ENCODE measurements at regions not wholly inside any gene's neighbourhood (a gene's known extent, or its start where the extent isn't known, plus 50 kb on each side); places are given as distances from the start of the nearest gene placed in this dataset.

DNA sequence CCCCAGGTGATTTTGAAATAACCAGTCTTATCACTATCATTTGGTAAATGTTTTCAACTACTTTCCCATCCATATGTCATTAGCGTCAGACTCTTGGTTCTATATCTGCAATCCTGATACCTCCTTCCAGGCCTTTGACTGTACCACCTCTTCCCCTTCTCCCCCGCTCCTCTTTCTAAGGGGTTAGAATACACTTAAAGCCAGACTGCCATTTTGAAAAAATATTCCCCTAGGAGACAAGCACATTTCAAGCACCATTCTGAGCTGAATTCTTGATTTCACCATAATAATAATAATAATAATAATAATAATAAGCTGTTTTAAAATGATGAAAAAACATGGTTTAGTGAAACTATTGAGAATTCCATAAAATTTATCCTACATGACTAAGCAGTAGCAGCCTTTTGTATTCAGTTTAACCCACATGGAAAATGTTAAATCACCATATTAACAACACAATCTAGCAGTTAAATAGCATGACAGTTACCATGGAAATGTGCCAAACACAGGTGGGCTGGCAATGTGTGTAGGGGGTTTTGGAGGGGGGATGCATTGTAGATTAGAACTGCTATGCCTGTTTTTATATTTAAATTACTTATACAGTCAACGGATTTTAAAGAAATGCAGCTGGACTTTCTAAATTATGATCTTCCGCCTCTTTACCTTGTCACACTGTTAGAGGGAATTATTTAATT lies 480.2 kb upstream of the DEPDC1 start:
- Histone ChIP-seq H3K4me3 (ENCODE audit: low read length in 3 of 3) (no peak overlapping the region), H3K9me3 (ENCODE audit: control insufficient read depth in 2 of 3, insufficient read depth in 1 of 3, low read length in 3 of 3) (no peaks in the 10 kb centered on the region), H3K4me1 (ENCODE audit: control insufficient read depth in 2 of 3, insufficient read depth in 2 of 3, low read depth in 1 of 3, low read length in 3 of 3) (no peaks in the 10 kb centered on the region), H3K27me3 (ENCODE audit: control insufficient read depth, insufficient read depth, low read length) (no peaks in the 10 kb centered on the region), H3K36me3 (ENCODE audit: control insufficient read depth in 2 of 3, insufficient read depth in 3 of 3, low read length in 3 of 3) (no peaks in the 10 kb centered on the region), H3K27ac (ENCODE audit: low read depth in 2 of 2, low read length in 2 of 2) (no peak overlapping the region), H3K9ac (ENCODE audit: low read length in 3 of 3) (no peak overlapping the region)
- TF ChIP-seq, protein P1, sequence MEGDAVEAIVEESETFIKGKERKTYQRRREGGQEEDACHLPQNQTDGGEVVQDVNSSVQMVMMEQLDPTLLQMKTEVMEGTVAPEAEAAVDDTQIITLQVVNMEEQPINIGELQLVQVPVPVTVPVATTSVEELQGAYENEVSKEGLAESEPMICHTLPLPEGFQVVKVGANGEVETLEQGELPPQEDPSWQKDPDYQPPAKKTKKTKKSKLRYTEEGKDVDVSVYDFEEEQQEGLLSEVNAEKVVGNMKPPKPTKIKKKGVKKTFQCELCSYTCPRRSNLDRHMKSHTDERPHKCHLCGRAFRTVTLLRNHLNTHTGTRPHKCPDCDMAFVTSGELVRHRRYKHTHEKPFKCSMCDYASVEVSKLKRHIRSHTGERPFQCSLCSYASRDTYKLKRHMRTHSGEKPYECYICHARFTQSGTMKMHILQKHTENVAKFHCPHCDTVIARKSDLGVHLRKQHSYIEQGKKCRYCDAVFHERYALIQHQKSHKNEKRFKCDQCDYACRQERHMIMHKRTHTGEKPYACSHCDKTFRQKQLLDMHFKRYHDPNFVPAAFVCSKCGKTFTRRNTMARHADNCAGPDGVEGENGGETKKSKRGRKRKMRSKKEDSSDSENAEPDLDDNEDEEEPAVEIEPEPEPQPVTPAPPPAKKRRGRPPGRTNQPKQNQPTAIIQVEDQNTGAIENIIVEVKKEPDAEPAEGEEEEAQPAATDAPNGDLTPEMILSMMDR (IDR thresholded peaks at IDR 0.05; ENCODE audit: borderline replicate concordance, extremely low read depth, insufficient read depth) = no peak
- intact Hi-C loops (cut with DNase I) = no loop called here
- peak in 1 of 5 donors; percentile 30 for DNase-seq
- no peak for FAIRE-seq

DNA sequence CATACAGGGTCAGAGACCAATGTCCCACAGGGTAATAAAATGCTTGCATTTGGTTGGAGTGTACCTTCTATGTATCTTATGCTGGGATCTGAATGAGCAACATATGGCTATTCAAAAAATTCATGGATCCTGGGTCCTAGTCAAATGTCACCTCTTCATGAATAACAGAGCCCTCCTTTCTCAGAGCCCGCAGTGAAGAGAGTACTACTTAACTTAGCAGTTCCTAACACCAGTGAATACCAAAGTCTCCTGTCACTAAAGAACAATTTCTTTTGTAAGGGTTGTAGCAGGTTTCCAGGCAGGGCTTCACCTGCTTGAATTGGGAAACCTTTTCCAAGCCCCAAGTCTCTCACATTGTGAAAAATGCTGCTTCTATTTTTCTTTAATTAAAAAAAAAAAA lies 483.0 kb upstream of the DEPDC1 start:
- no peak for FAIRE-seq
- TF ChIP-seq, protein P1 (IDR thresholded peaks at IDR 0.05; ENCODE audit: borderline replicate concordance, extremely low read depth, insufficient read depth) = no peak
- Histone ChIP-seq H3K9me3 (ENCODE audit: control insufficient read depth in 2 of 3, insufficient read depth in 1 of 3, low read length in 3 of 3) (no peaks in the 10 kb centered on the region), H3K4me3 (ENCODE audit: low read length in 3 of 3) (no peak overlapping the region), H3K9ac (ENCODE audit: low read length in 3 of 3) (no peak overlapping the region), H3K27ac (ENCODE audit: low read depth in 2 of 2, low read length in 2 of 2) (no peak overlapping the region), H3K4me1 (ENCODE audit: control insufficient read depth in 2 of 3, insufficient read depth in 2 of 3, low read depth in 1 of 3, low read length in 3 of 3) (no peaks in the 10 kb centered on the region), H3K27me3 (ENCODE audit: control insufficient read depth, insufficient read depth, low read length) (no peaks in the 10 kb centered on the region), H3K36me3 (ENCODE audit: control insufficient read depth in 2 of 3, insufficient read depth in 3 of 3, low read length in 3 of 3) (no peaks in the 10 kb centered on the region)
- intact Hi-C loops (cut with DNase I) = no loop called here
- DNase-seq = no peak

DNA sequence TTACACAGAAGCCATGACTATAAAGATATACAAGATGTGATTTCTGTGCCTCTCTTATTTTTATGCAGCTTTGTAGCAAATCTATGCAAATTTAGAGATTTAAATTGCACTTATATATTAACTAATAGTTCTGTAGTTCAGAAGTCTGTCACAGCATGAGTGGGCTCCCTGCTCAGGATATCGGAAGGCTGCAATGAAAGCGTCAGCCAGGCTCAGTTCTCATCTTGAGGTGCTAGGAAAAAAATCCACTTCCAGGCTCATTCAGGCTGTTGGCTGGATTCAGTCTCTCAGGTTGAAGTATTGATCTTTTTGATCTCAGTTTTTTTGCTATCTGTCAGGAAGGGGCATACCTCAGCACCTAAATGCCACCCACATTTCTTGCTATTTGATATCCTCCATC lies 487.4 kb upstream of the DEPDC1 start:
- no peak for FAIRE-seq
- TF ChIP-seq, protein P1 (IDR thresholded peaks at IDR 0.05; ENCODE audit: borderline replicate concordance, extremely low read depth, insufficient read depth) = no peak
- Histone ChIP-seq H3K4me3 (ENCODE audit: low read length in 3 of 3) (no peak overlapping the region), H3K9me3 (ENCODE audit: control insufficient read depth in 2 of 3, insufficient read depth in 1 of 3, low read length in 3 of 3) (no peaks in the 10 kb centered on the region), H3K4me1 (ENCODE audit: control insufficient read depth in 2 of 3, insufficient read depth in 2 of 3, low read depth in 1 of 3, low read length in 3 of 3) (no peaks in the 10 kb centered on the region), H3K27me3 (ENCODE audit: control insufficient read depth, insufficient read depth, low read length) (no peaks in the 10 kb centered on the region), H3K36me3 (ENCODE audit: control insufficient read depth in 2 of 3, insufficient read depth in 3 of 3, low read length in 3 of 3) (no peaks in the 10 kb centered on the region), H3K9ac (ENCODE audit: low read length in 3 of 3) (no peak overlapping the region), H3K27ac (ENCODE audit: low read depth in 2 of 2, low read length in 2 of 2) (no peak overlapping the region)
- intact Hi-C loops (cut with DNase I) = no loop called here
- DNase-seq = no peak

DNA sequence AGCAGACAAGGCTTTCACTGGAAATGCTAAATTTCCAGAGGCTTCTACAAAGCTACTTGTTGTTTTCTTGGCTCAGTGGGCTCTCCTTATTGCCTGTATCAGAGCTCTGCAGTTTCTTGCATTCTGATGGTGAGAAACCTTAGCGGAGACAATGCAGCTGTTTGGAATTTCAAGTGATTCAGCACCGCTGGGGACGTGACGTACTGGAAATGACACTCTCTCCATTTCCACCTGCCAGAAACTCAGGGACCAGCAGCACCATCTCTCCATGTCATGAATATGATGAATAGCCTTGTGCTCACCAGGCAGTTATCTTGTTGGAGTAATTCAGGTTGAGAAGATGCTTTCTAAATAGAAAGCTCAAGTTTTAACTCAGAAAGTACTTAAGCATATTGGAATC lies 497.2 kb upstream of the DEPDC1 start:
- no peak overlapping the region for H3K27ac ChIP-seq (ENCODE audit: low read depth in 2 of 2, low read length in 2 of 2)
- intact Hi-C loops (cut with DNase I) = no loop called here
- DNase-seq (peak in 1 of 5 donors; percentile 12), FAIRE-seq (no peak)
- H3K4me1 ChIP-seq (ENCODE audit: control insufficient read depth in 2 of 3, insufficient read depth in 2 of 3, low read depth in 1 of 3, low read length in 3 of 3) = no peaks in the 10 kb centered on the region
- H3K4me3 ChIP-seq (ENCODE audit: low read length in 3 of 3) = no peak overlapping the region
- TF ChIP-seq, protein P1 (IDR thresholded peaks at IDR 0.05; ENCODE audit: borderline replicate concordance, extremely low read depth, insufficient read depth) = no peak
- no peak overlapping the region for H3K9ac ChIP-seq (ENCODE audit: low read length in 3 of 3)
- H3K36me3 ChIP-seq (ENCODE audit: control insufficient read depth in 2 of 3, insufficient read depth in 3 of 3, low read length in 3 of 3) = no peaks in the 10 kb centered on the region
- H3K27me3 ChIP-seq (ENCODE audit: control insufficient read depth, insufficient read depth, low read length) = no peaks in the 10 kb centered on the region
- peaks cover 0 to 2% (median 0%) of the 10 kb centered on the region in 3 donors for H3K9me3 ChIP-seq (ENCODE audit: control insufficient read depth in 2 of 3, insufficient read depth in 1 of 3, low read length in 3 of 3)

Data from kidney (tissue), 13 donors.